B cell (primary cell): ENCODE measurements at regions not wholly inside any gene's neighbourhood (a gene's known extent, or its start where the extent isn't known, plus 50 kb on each side); places are given as distances from the start of the nearest gene placed in this dataset.

Experiments
- ATAC-seq: fragments of 200-7000 bp; cut with Tn5 transposase; one replicate; pipeline ENCODE4 v1.10.0; 2021; ENCODE audit warnings: low read depth, mild to moderate bottlenecking, moderate number of reproducible peaks, moderate library complexity
- CTCF ChIA-PET: fragments of 350-600 bp; sonication (Branson Sonifier 250); formaldehyde crosslinking; loops from one replicate; lab custom pipeline; 2021; ENCODE audit warnings: antibody characterized with exemption, inconsistent platforms; lab: Charles Lee
- POLR2A ChIA-PET: fragments of 350-600 bp; sonication (Branson Sonifier 250); formaldehyde crosslinking; loops from one replicate; lab custom pipeline; 2021; ENCODE audit warnings: antibody characterized with exemption; lab: Charles Lee
- DNase-seq: peaks from one replicate; pipeline ENCODE4 v3.0.0; 2013
- H2AFZ ChIP-seq: 2 replicates; pipeline ENCODE4 v1.6.1; 2012; ENCODE audit warnings: mild to moderate bottlenecking, low read depth, low read length; ENCODE audit not compliant: insufficient read depth, poor library complexity, severe bottlenecking
- H3K27ac ChIP-seq, 2 donors: 1 replicate in 1 of 2; 2 replicates in 1 of 2; pipeline ENCODE4 v1.5.1; 2012 to 2013; ENCODE audit warnings: low read length in 2 of 2, mild to moderate bottlenecking in 2 of 2, moderate library complexity in 1 of 2
- H3K27me3 ChIP-seq, 4 experiments: fragments of 200-600 bp in 1 of 4; sonication (generic) in 1 of 4; replicated peaks in 1 of 4; 1 replicate in 2 of 4; 2 replicates in 2 of 4; pipeline versions ENCODE4 v1.6.1 to v1.7.0; 2013 to 2016; ENCODE audit warnings: low read length in 3 of 4, mild to moderate bottlenecking in 2 of 4, mixed read lengths in 1 of 4, moderate library complexity in 1 of 4; ENCODE audit not compliant: insufficient read depth in 4 of 4, control insufficient read depth in 3 of 4; ENCODE audit errors: control extremely low read depth in 1 of 4
- H3K36me3 ChIP-seq, 2 experiments: replicated peaks in 1 of 2; 1 replicate in 1 of 2; 2 replicates in 1 of 2; pipeline versions ENCODE4 v1.6.1 to v1.7.1; 2013; ENCODE audit warnings: low read length in 1 of 2; ENCODE audit not compliant: insufficient read depth in 2 of 2, control insufficient read depth in 1 of 2; ENCODE audit errors: control extremely low read depth in 1 of 2, extremely low read depth in 1 of 2
- H3K4me1 ChIP-seq, 2 donors: fragments of 200-600 bp in 1 of 2; sonication (generic) in 1 of 2; 1 replicate in 1 of 2; 2 replicates in 1 of 2; pipeline versions ENCODE4 v1.5.1 to v1.6.1; 2013 to 2017; ENCODE audit warnings: low read length in 2 of 2; ENCODE audit not compliant: control insufficient read depth in 2 of 2, insufficient read depth in 2 of 2
- H3K4me2 ChIP-seq: replicated peaks from 2 replicates; pipeline ENCODE3; 2012; ENCODE audit warnings: mild to moderate bottlenecking, low read depth, low read length; ENCODE audit not compliant: poor library complexity, severe bottlenecking
- H3K4me3 ChIP-seq, 5 experiments: fragments of 200-600 bp in 1 of 5; sonication (generic) in 1 of 5; 1 replicate in 3 of 5; 2 replicates in 2 of 5; pipeline versions ENCODE4 v1.5.1 to v1.7.0; 2011 to 2016; ENCODE audit warnings: low read length in 4 of 5, mild to moderate bottlenecking in 4 of 5, low read depth in 2 of 5, control low read depth in 1 of 5, moderate library complexity in 1 of 5; ENCODE audit not compliant: insufficient read depth in 1 of 5; ENCODE audit errors: control extremely low read depth in 1 of 5, extremely low read depth in 1 of 5
- H3K79me2 ChIP-seq: fragments of 200-600 bp; sonication (generic); one replicate; pipeline ENCODE4 v1.6.0; 2016; ENCODE audit warnings: low read length; ENCODE audit not compliant: control insufficient read depth, insufficient read depth
- H3K9ac ChIP-seq: fragments of 200-600 bp; sonication (generic); 2 replicates; pipeline ENCODE4 v1.6.1; 2017; ENCODE audit warnings: mild to moderate bottlenecking, low read length, moderate library complexity
- H3K9me3 ChIP-seq, 3 donors: one replicate each; pipeline versions ENCODE4 v1.6.1 to v1.7.1; 2013; ENCODE audit warnings: low read length in 2 of 3; ENCODE audit not compliant: control insufficient read depth in 2 of 3, insufficient read depth in 1 of 3; ENCODE audit errors: control extremely low read depth in 1 of 3
- H4K20me1 ChIP-seq: 2 replicates; pipeline ENCODE4 v1.6.0; 2012; ENCODE audit warnings: mild to moderate bottlenecking, low read length; ENCODE audit not compliant: insufficient read depth, control insufficient read depth, poor library complexity, severe bottlenecking
- H3K27ac Mint-ChIP-seq: one replicate; pipeline ENCODE4 v1.8.0; 2021; ENCODE audit warnings: mixed read lengths
- H3K27me3 Mint-ChIP-seq: one replicate; pipeline ENCODE4 v1.8.0; 2021; ENCODE audit warnings: mixed read lengths
- H3K4me1 Mint-ChIP-seq: one replicate; pipeline ENCODE4 v1.8.0; 2021; ENCODE audit warnings: mixed read lengths
- H3K4me3 Mint-ChIP-seq: one replicate; pipeline ENCODE4 v1.8.0; 2021; ENCODE audit warnings: mixed read lengths
- H3K9me3 Mint-ChIP-seq: one replicate; pipeline ENCODE4 v1.8.0; 2022; ENCODE audit warnings: mixed read lengths; ENCODE audit not compliant: insufficient read depth
- CTCF ChIP-seq: fragments of 200-600 bp; IDR thresholded peaks from one replicate; pipeline ENCODE4 v1.8.0; 2022; ENCODE audit warnings: antibody characterized with exemption, mild to moderate bottlenecking
- EZH2 ChIP-seq: IDR thresholded peaks from 2 replicates; pipeline ENCODE4 v1.6.1; 2012; ENCODE audit warnings: borderline replicate concordance, low read depth, mild to moderate bottlenecking, moderate library complexity, low read length; ENCODE audit not compliant: insufficient read depth, poor library complexity, severe bottlenecking
- WGBS: methylation state at CpG from one replicate; pipeline ENCODE4 v1.1.5; 2013; ENCODE audit warnings: missing lambda C conversion rate; ENCODE audit not compliant: insufficient coverage; 5-methylcytosine and 5-hydroxymethylcytosine counted together
- intact Hi-C: fragments of 100-400 bp; cut with micrococcal nuclease; formaldehyde crosslinking; loops from one replicate; pipeline ENCODE4 v1.10.0; 2022

GRCh38 chr5:125381290-125381689 lies 634.9 kb upstream of the ZNF608 start:
- Mint-ChIP-seq H3K4me3 (no peak overlapping the region), H3K27me3 (no peaks in the 10 kb centered on the region), H3K4me1 (no peaks in the 10 kb centered on the region), H3K9me3 (no peaks in the 10 kb centered on the region), H3K27ac (no peak overlapping the region)
- no peaks in the 10 kb centered on the region for H3K9me3 ChIP-seq
- 67% methylated on average over 1 of the region's 6 CpGs for WGBS
- no peak overlapping the region for H3K9ac ChIP-seq
- H4K20me1 ChIP-seq, result no peaks in the 10 kb centered on the region
- no peak for ATAC-seq
- intact Hi-C loops, result no loop called here
- no peaks in the 10 kb centered on the region for H3K4me1 ChIP-seq
- no peak for DNase-seq
- H3K36me3 ChIP-seq, result no peaks in the 10 kb centered on the region
- no peak overlapping the region for H3K4me2 ChIP-seq
- CTCF ChIA-PET, result no interaction called here
- POLR2A ChIA-PET, result no interaction called here
- H3K4me3 ChIP-seq, result no peak overlapping the region
- H3K27me3 ChIP-seq, result no peaks in the 10 kb centered on the region
- no peak overlapping the region for H3K27ac ChIP-seq
- H3K79me2 ChIP-seq, result no peaks in the 10 kb centered on the region
- no peak for TF ChIP-seq EZH2
- no peak for TF ChIP-seq CTCF
- H2AFZ ChIP-seq, result no peak overlapping the region

- ChIA-PET POLR2A (no interaction called here), CTCF (no interaction called here)
- Histone ChIP-seq H3K27ac (no peak overlapping the region), H3K4me1 (no peaks in the 10 kb centered on the region), H4K20me1 (no peaks in the 10 kb centered on the region), H3K9me3 (no peaks in the 10 kb centered on the region), H3K79me2 (no peaks in the 10 kb centered on the region), H3K4me3 (no peak overlapping the region), H3K9ac (no peak overlapping the region), H3K27me3 (no peaks in the 10 kb centered on the region), H3K36me3 (no peaks in the 10 kb centered on the region), H2AFZ (no peak overlapping the region), H3K4me2 (no peak overlapping the region)
- Mint-ChIP-seq H3K9me3 (no peaks in the 10 kb centered on the region), H3K4me1 (no peaks in the 10 kb centered on the region), H3K4me3 (no peak overlapping the region), H3K27ac (no peak overlapping the region), H3K27me3 (no peaks in the 10 kb centered on the region)
- WGBS, result no CpG with 5 or more reads among the region's 1 CpG
- intact Hi-C loops, result no loop called here
- DNase-seq (no peak), ATAC-seq (no peak)
- TF ChIP-seq EZH2, result no peak
- TF ChIP-seq CTCF, result no peak
Measured at GRCh38 chr5:125384071-125384470, 637.6 kb upstream of the ZNF608 start.
